BE2C (cell line): ENCODE measurements at regions not wholly inside any gene's neighbourhood (a gene's known extent, or its start where the extent isn't known, plus 50 kb on each side); places are given as distances from the start of the nearest gene placed in this dataset.
A peak's percentile ranks its signal among the peaks of the same experiment; 100 is the strongest.

ENCODE experiments used
- DNase-seq: peaks from one replicate; pipeline ENCODE4 v3.0.0-alpha.2; 2020
- H3K27me3 ChIP-seq: fragments of 250-450 bp; sonication (Bioruptor Pico); 2 replicates; pipeline ENCODE4 v1.5.1; 2020; ENCODE audit warnings: mild to moderate bottlenecking
- H3K36me3 ChIP-seq: fragments of 250-450 bp; sonication (Bioruptor Pico); 2 replicates; pipeline ENCODE4 v1.5.1; 2020; ENCODE audit warnings: mild to moderate bottlenecking
- H3K4me1 ChIP-seq: fragments of 250-450 bp; sonication (Bioruptor Pico); 2 replicates; pipeline ENCODE4 v1.5.1; 2020
- H3K4me3 ChIP-seq: 2 replicates; pipeline ENCODE4 v1.5.1; 2011; ENCODE audit warnings: low read depth, low read length
- H3K9me3 ChIP-seq: fragments of 250-450 bp; sonication (Bioruptor Pico); 2 replicates; pipeline ENCODE4 v1.5.1; 2020
- CTCF ChIP-seq: IDR thresholded peaks from 2 replicates; pipeline ENCODE4 v1.5.1; 2012; ENCODE audit warnings: mild to moderate bottlenecking, low read depth, low read length

GRCh38 chr7:125059861-125060456 lies 130.3 kb upstream of the POT1 start:
- no peaks in the 10 kb centered on the region for H3K27me3 ChIP-seq
- H3K4me1 ChIP-seq = peaks cover 8% of the 10 kb centered on the region; the same call in 1 of the 2 replicates
- no peak overlapping the region for H3K4me3 ChIP-seq
- no peaks in the 10 kb centered on the region for H3K9me3 ChIP-seq
- no peak for DNase-seq
- no peaks in the 10 kb centered on the region for H3K36me3 ChIP-seq
- TF ChIP-seq CTCF = peak; percentile 27; the same call in 1 of the 2 replicates

GRCh38 chr7:125057963-125058362 lies 128.3 kb upstream of the POT1 start:
- Histone ChIP-seq H3K4me1 (peaks cover 8% of the 10 kb centered on the region; the same call in 1 of the 2 replicates), H3K36me3 (no peaks in the 10 kb centered on the region), H3K27me3 (no peaks in the 10 kb centered on the region), H3K4me3 (no peak overlapping the region), H3K9me3 (no peaks in the 10 kb centered on the region)
- TF ChIP-seq CTCF = no peak
- DNase-seq = no peak

GRCh38 chr7:125055376-125055775 lies 125.8 kb upstream of the POT1 start:
- H3K36me3 ChIP-seq = no peaks in the 10 kb centered on the region
- no peak for DNase-seq
- H3K4me1 ChIP-seq = peaks cover 3% of the 10 kb centered on the region; the same call in 1 of the 2 replicates
- no peak overlapping the region for H3K4me3 ChIP-seq
- no peak for TF ChIP-seq CTCF
- H3K27me3 ChIP-seq = no peaks in the 10 kb centered on the region
- H3K9me3 ChIP-seq = no peaks in the 10 kb centered on the region

- DNase-seq = no peak
- no peaks in the 10 kb centered on the region for H3K9me3 ChIP-seq
- no peaks in the 10 kb centered on the region for H3K36me3 ChIP-seq
- H3K4me1 ChIP-seq = no peaks in the 10 kb centered on the region
- no peaks in the 10 kb centered on the region for H3K27me3 ChIP-seq
- H3K4me3 ChIP-seq = no peak overlapping the region
- no peak for TF ChIP-seq CTCF
These were observed 117.1 kb upstream of the POT1 start for GRCh38 chr7:125046767-125047166.

- H3K27me3 ChIP-seq = no peaks in the 10 kb centered on the region
- no peak overlapping the region for H3K4me3 ChIP-seq
- H3K36me3 ChIP-seq = no peaks in the 10 kb centered on the region
- no peaks in the 10 kb centered on the region; the same call in 1 of the 2 replicates for H3K9me3 ChIP-seq
- TF ChIP-seq CTCF = no peak
- DNase-seq = no peak
- no peaks in the 10 kb centered on the region for H3K4me1 ChIP-seq
These were observed 103.9 kb upstream of the POT1 start for GRCh38 chr7:125033506-125033905.

- H3K9me3 ChIP-seq = no peaks in the 10 kb centered on the region; the same call in 1 of the 2 replicates
- TF ChIP-seq CTCF = no peak
- no peaks in the 10 kb centered on the region for H3K4me1 ChIP-seq
- no peaks in the 10 kb centered on the region for H3K27me3 ChIP-seq
- DNase-seq = no peak
- H3K4me3 ChIP-seq = no peak overlapping the region
- H3K36me3 ChIP-seq = no peaks in the 10 kb centered on the region
These were observed 103.3 kb upstream of the POT1 start for GRCh38 chr7:125032943-125033342.
